ENCODE measurements at regions not wholly inside any gene's neighbourhood (a gene's known extent, or its start where the extent isn't known, plus 50 kb on each side); places are given as distances from the start of the nearest gene placed in this dataset.

DNA sequence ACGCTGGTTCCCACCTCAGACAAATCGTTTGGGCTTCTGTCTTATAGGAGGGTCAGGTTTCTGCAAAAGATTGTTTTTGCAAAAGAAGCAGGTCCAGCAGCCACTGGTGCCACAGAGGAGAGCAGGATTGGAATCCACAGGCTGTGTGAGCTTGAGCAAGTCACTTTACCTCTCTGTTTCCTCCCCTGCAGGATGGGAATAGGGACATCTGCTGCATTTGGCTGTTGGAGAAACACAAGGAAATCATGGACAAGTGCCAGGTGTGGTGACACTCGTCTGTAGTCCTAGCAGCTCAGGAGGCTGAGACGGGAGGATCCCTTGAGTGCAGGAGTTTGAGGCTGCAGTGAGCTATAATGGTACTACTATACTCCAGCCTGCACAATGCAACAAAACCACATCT, 422.6 kb downstream of the MN1 start:
- TF ChIP-seq, protein P1, sequence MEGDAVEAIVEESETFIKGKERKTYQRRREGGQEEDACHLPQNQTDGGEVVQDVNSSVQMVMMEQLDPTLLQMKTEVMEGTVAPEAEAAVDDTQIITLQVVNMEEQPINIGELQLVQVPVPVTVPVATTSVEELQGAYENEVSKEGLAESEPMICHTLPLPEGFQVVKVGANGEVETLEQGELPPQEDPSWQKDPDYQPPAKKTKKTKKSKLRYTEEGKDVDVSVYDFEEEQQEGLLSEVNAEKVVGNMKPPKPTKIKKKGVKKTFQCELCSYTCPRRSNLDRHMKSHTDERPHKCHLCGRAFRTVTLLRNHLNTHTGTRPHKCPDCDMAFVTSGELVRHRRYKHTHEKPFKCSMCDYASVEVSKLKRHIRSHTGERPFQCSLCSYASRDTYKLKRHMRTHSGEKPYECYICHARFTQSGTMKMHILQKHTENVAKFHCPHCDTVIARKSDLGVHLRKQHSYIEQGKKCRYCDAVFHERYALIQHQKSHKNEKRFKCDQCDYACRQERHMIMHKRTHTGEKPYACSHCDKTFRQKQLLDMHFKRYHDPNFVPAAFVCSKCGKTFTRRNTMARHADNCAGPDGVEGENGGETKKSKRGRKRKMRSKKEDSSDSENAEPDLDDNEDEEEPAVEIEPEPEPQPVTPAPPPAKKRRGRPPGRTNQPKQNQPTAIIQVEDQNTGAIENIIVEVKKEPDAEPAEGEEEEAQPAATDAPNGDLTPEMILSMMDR (IDR thresholded peaks at IDR 0.05 in 4 of 5, conservative IDR thresholded peaks at IDR 0.05 in 1 of 5): no peak
- TF ChIP-seq POLR2A (IDR thresholded peaks at IDR 0.05): no peak

All from gastrocnemius medialis (tissue), 4 donors.